DMS53 treated with DMSO at 0.1 percent for 48 hours (cell line): ENCODE measurements at regions not wholly inside any gene's neighbourhood (a gene's known extent, or its start where the extent isn't known, plus 50 kb on each side); places are given as distances from the start of the nearest gene placed in this dataset.

Experiments
- DNase-seq: peaks from one replicate; lab custom pipeline; 2025; ENCODE audit not compliant: unreplicated experiment; lab: John Stamatoyannopoulos, UW

GRCh38 chr2:9738062-9738461 lies 105.2 kb upstream of the TAF1B start:
- DNase-seq, result no peak

- DNase-seq, result no peak
These were observed 104.5 kb upstream of the TAF1B start for GRCh38 chr2:9738535-9739496.

- no peak for DNase-seq
These were observed 103.7 kb upstream of the TAF1B start for GRCh38 chr2:9739531-9739964.

- DNase-seq, result no peak
These were observed 102.7 kb upstream of the TAF1B start for GRCh38 chr2:9740382-9741073.

GRCh38 chr2:9741110-9741509 lies 102.2 kb upstream of the TAF1B start:
- DNase-seq, result no peak

GRCh38 chr2:9742601-9743000 lies 100.7 kb upstream of the TAF1B start:
- no peak for DNase-seq

GRCh38 chr2:9744256-9745004 lies 98.8 kb upstream of the TAF1B start:
- DNase-seq, result no peak

- DNase-seq, result no peak
These were observed 97.9 kb upstream of the TAF1B start for GRCh38 chr2:9745153-9745899.

- DNase-seq, result no peak
These were observed 95.9 kb upstream of the TAF1B start for GRCh38 chr2:9747396-9747795.

- DNase-seq, result no peak
These were observed 94.7 kb upstream of the TAF1B start for GRCh38 chr2:9748577-9748976.

- DNase-seq, result no peak
These were observed 93.6 kb upstream of the TAF1B start for GRCh38 chr2:9749546-9750223.

- no peak for DNase-seq
These were observed 92.8 kb upstream of the TAF1B start for GRCh38 chr2:9750224-9751215.

- no peak for DNase-seq
These were observed 91.4 kb upstream of the TAF1B start for GRCh38 chr2:9751831-9752230.

GRCh38 chr2:9752441-9753275 lies 90.6 kb upstream of the TAF1B start:
- no peak for DNase-seq

GRCh38 chr2:9753276-9753600 lies 90.0 kb upstream of the TAF1B start:
- DNase-seq, result no peak

- DNase-seq, result no peak
These were observed 89.4 kb upstream of the TAF1B start for GRCh38 chr2:9753665-9754531.

- no peak for DNase-seq
These were observed 88.8 kb upstream of the TAF1B start for GRCh38 chr2:9754532-9754887.
